Stomach (tissue), 8 donors: ENCODE measurements at regions not wholly inside any gene's neighbourhood (a gene's known extent, or its start where the extent isn't known, plus 50 kb on each side); places are given as distances from the start of the nearest gene placed in this dataset.

Experiments
- DNase-seq, 2 donors: peaks; one replicate each; pipeline versions ENCODE4 v3.0.0 to v3.0.0-alpha.2; 2013 to 2019
- H3K27ac ChIP-seq, 5 donors: fragments of 200-600 bp in 4 of 5; sonication (generic) in 4 of 5; one replicate each; pipeline ENCODE4 v1.5.1; 2013 to 2019; ENCODE audit warnings: mild to moderate bottlenecking in 1 of 5, moderate library complexity in 1 of 5
- H3K27me3 ChIP-seq, 3 donors: fragments of 200-600 bp; sonication (generic); one replicate each; pipeline ENCODE4 v1.5.1; 2017 to 2019; ENCODE audit warnings: mixed run types in 1 of 3
- H3K36me3 ChIP-seq, 4 donors: fragments of 200-600 bp; sonication (generic); 1 replicate in 3 of 4; 2 replicates in 1 of 4; pipeline ENCODE4 v1.5.1; 2016 to 2019
- H3K4me1 ChIP-seq, 4 donors: fragments of 200-600 bp; sonication (generic); one replicate each; pipeline ENCODE4 v1.5.1; 2016 to 2019
- H3K4me3 ChIP-seq, 4 donors: fragments of 200-600 bp; sonication (generic) in 3 of 4; one replicate each; pipeline ENCODE4 v1.5.1; 2016 to 2019; ENCODE audit warnings: mild to moderate bottlenecking in 1 of 4
- H3K9me3 ChIP-seq, 4 donors: fragments of 200-600 bp; sonication (generic); one replicate each; pipeline ENCODE4 v1.5.1; 2016 to 2019
- EP300 ChIP-seq: sonication (generic); formaldehyde crosslinking; IDR thresholded peaks from one replicate; pipeline ENCODE4 v1.6.1; 2017; ENCODE audit warnings: antibody characterized with exemption
- POLR2A ChIP-seq, 4 donors: fragments of 450-650 bp; IDR thresholded peaks; one replicate each; pipeline ENCODE4 v1.6.1; 2016; ENCODE audit warnings: antibody characterized with exemption in 4 of 4, control low read depth in 2 of 4, mild to moderate bottlenecking in 1 of 4, moderate library complexity in 1 of 4
- POLR2AphosphoS5 ChIP-seq, 3 donors: sonication (generic); formaldehyde crosslinking; IDR thresholded peaks; one replicate each; pipeline ENCODE4 v1.6.1; 2016; ENCODE audit warnings: antibody characterized with exemption in 3 of 3
- WGBS, 5 donors: extraction: QIAGEN DNeasy Blood & Tissue Kit in 3 of 5; methylation state at CpG; one replicate each; pipeline versions ENCODE4 v1.1.5 to v1.1.7; 2013 to 2018; 5-methylcytosine and 5-hydroxymethylcytosine counted together
- intact Hi-C: fragments of 100-400 bp; cut with DNase I; formaldehyde crosslinking; loops from one replicate; pipeline ENCODE4 v1.15.1; 2023; ENCODE audit warnings: low total_unique reads
- TF ChIP-seq, protein P1 (sequence below), 7 experiments: fragments of 450-650 bp in 4 of 7; fragments of 200-600 bp in 3 of 7; sonication (generic) in 3 of 7; IDR thresholded peaks; one replicate each; pipeline ENCODE4 v1.5.1; 2016 to 2019; ENCODE audit warnings: antibody characterized with exemption in 7 of 7, control low read depth in 2 of 7, mild to moderate bottlenecking in 1 of 7
- donor health status: healthy with polysubstance abuse.
- donor health status: Bipolar disorder and iron deficiency.
- donor health status: healthy.

DNA sequence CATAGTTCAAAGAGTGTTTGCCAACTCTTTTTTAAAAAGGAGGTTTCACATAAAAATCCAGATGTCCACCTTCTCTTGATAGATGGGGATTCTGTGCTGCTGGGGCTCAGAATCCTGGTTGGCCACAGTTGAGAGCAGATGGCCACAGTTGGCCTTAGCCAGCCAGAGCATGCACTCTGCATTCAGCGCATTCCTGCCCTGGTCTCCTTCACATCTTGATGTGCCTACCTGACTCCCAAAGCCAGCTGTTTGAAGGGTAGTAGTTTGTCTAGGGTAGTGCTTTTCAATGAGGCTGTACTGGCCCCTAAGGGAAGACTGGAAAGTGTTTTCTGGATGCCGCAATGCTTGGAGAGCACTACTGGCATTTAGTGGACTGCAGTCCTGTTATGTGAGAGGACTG lies 208.1 kb upstream of the HDAC9 start:
- no peak for DNase-seq
- TF ChIP-seq, protein P1, sequence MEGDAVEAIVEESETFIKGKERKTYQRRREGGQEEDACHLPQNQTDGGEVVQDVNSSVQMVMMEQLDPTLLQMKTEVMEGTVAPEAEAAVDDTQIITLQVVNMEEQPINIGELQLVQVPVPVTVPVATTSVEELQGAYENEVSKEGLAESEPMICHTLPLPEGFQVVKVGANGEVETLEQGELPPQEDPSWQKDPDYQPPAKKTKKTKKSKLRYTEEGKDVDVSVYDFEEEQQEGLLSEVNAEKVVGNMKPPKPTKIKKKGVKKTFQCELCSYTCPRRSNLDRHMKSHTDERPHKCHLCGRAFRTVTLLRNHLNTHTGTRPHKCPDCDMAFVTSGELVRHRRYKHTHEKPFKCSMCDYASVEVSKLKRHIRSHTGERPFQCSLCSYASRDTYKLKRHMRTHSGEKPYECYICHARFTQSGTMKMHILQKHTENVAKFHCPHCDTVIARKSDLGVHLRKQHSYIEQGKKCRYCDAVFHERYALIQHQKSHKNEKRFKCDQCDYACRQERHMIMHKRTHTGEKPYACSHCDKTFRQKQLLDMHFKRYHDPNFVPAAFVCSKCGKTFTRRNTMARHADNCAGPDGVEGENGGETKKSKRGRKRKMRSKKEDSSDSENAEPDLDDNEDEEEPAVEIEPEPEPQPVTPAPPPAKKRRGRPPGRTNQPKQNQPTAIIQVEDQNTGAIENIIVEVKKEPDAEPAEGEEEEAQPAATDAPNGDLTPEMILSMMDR (IDR thresholded peaks at IDR 0.05): no peak
- no peak for TF ChIP-seq EP300
- no peak for TF ChIP-seq POLR2A (IDR thresholded peaks at IDR 0.05)
- TF ChIP-seq POLR2AphosphoS5 (IDR thresholded peaks at IDR 0.05): no peak
- no peaks in the 10 kb centered on the region for H3K9me3 ChIP-seq
- no peaks in the 10 kb centered on the region for H3K27me3 ChIP-seq
- H3K27ac ChIP-seq: no peak overlapping the region
- intact Hi-C loops: no loop called here
- peaks cover 0 to 21% (median 0%) of the 10 kb centered on the region in 4 donors for H3K4me1 ChIP-seq
- WGBS, 5 donors: 90 to 100% (median 97%) methylated on average over 2 of the region's 2 CpGs
- no peaks in the 10 kb centered on the region for H3K36me3 ChIP-seq
- no peak overlapping the region for H3K4me3 ChIP-seq

DNA sequence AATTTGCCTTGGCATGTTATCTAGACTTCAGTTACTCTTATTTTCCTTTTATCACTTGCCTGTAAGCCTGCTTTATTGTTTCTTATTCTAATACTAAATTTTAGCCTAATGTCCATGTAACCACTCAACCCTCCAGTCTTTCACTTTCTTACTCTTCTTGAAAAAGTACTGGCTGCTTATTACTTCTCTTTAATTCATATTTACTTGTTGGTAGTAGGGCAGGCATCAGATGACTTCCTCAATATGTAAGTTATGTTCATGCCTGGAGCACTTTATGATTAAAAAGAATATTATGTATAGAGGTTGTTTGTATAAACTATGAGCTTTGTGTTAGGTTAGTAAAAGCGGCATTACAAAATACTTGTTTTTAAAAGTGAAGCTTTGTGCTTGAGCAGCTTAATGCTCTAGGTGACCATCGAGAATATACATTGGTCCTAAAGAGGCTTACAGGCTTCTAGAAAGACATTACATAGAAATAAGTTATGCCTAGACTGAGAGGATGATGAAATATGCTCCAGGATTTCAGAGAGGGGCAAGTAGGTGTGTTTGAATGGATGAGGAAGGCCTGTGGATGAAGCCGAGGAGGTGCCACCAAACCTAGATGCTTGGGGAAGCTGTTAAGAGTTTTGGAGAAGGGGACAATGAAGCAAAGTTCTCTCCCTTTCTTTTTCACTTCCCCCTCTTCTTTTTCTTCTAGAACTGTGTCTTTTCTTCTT lies 207.1 kb upstream of the HDAC9 start:
- DNase-seq: no peak
- TF ChIP-seq EP300: no peak
- no peak for TF ChIP-seq POLR2AphosphoS5 (IDR thresholded peaks at IDR 0.05)
- TF ChIP-seq, protein P1 (IDR thresholded peaks at IDR 0.05): no peak
- no peak for TF ChIP-seq POLR2A (IDR thresholded peaks at IDR 0.05)
- peaks cover 0 to 25% (median 0%) of the 10 kb centered on the region in 4 donors for H3K4me1 ChIP-seq
- no peaks in the 10 kb centered on the region for H3K36me3 ChIP-seq
- H3K4me3 ChIP-seq: no peak overlapping the region
- 83 to 92% (median 89%) methylated on average over 3 of the region's 3 CpGs for WGBS, 5 donors
- no peak overlapping the region for H3K27ac ChIP-seq
- H3K27me3 ChIP-seq: no peaks in the 10 kb centered on the region
- H3K9me3 ChIP-seq: no peaks in the 10 kb centered on the region
- intact Hi-C loops: no loop called here

DNA sequence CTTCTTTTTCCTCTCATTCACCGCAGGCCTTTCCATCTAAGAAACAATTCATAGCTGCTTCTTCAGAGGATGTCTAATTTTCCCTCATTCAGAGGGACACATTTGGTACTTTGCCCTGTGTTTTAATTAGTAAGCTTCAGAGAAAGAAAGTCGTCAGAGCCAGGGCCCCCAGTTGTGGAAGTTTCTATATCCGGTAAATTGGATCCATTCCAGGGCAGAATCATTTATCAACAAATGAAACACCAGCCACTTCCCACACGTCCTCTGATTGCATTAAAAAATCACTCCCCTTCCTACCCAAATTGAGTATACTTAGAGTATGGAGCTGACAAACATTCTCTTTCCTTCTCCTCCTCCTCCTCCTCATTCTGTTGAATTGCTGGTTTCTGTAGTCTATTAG lies 205.8 kb upstream of the HDAC9 start:
- peak in 1 of 2 donors; percentile 29 for DNase-seq
- Histone ChIP-seq H3K4me3 (no peak overlapping the region), H3K9me3 (no peaks in the 10 kb centered on the region), H3K27ac (no peak overlapping the region), H3K4me1 (peaks cover 0 to 25% (median 0%) of the 10 kb centered on the region in 4 donors), H3K27me3 (no peaks in the 10 kb centered on the region), H3K36me3 (no peaks in the 10 kb centered on the region)
- TF ChIP-seq EP300 (no peak), POLR2A (IDR thresholded peaks at IDR 0.05) (no peak), POLR2AphosphoS5 (IDR thresholded peaks at IDR 0.05) (no peak)
- TF ChIP-seq, protein P1 (IDR thresholded peaks at IDR 0.05): no peak
- whole genome bisulfite sequencing, 5 donors: 21 to 33% (median 24%) methylated on average over 4 of the region's 4 CpGs
- intact Hi-C loops: no loop called here

DNA sequence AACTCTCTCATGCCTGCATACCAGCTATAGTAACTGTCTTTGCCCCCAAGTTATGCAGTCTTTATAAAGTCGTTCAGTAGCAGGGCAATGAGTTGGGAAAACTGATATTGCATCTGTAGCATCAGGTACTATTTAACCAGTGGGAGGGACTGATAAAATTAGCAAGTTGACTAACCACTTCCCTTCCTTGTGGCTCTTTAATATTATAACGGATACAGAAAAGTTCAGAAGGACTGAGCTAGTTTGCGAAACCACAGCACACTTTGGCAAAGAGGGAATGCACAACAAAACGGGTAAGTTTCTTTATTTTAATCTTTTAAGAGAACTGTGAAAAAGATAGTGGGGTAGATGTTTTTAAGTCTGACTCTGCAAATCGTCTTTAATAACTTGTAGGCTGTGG lies 205.3 kb upstream of the HDAC9 start:
- no peak overlapping the region for H3K27ac ChIP-seq
- intact Hi-C loops: no loop called here
- WGBS, 5 donors: 39 to 49% (median 43%) methylated on average over 5 of the region's 5 CpGs
- H3K36me3 ChIP-seq: no peaks in the 10 kb centered on the region
- no peaks in the 10 kb centered on the region for H3K9me3 ChIP-seq
- DNase-seq: no peak
- H3K27me3 ChIP-seq: no peaks in the 10 kb centered on the region
- H3K4me3 ChIP-seq: no peak overlapping the region
- H3K4me1 ChIP-seq: peaks cover 0 to 25% (median 0%) of the 10 kb centered on the region in 4 donors
- TF ChIP-seq EP300: no peak
- no peak for TF ChIP-seq POLR2A (IDR thresholded peaks at IDR 0.05)
- TF ChIP-seq POLR2AphosphoS5 (IDR thresholded peaks at IDR 0.05): no peak
- TF ChIP-seq, protein P1 (IDR thresholded peaks at IDR 0.05): no peak
